ENCODE measurements at regions not wholly inside any gene's neighbourhood (a gene's known extent, or its start where the extent isn't known, plus 50 kb on each side); places are given as distances from the start of the nearest gene placed in this dataset.

DNA sequence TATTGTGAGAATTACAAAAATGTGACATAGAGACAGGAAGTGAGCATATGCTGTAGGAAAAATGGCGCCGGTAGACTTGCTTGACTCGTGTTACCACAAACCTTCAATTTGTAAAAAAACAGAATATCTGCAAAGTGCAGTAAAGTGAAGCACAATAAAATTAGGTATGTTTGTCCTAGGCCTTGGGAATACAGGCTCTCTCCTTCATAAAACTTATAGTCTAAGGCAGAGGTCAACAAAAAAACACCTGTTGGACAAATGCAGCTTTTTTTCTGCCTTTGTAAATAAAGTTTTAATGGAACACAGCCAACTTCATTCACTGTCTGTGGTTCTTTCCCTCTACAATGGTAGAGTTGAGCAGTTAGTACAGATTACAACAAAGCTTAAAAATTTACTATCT, 216.8 kb upstream of the SATB1 start:
- intact Hi-C loops (cut with micrococcal nuclease) = no loop called here
- DNase-seq = no peak
- Mint-ChIP-seq H3K4me1 (ENCODE audit: low read depth) (peaks cover 48% of the 10 kb centered on the region), H3K27ac (no peak overlapping the region), H3K4me3 (no peak overlapping the region), H3K36me3 (ENCODE audit: low read depth) (peaks cover 17% of the 10 kb centered on the region), H3K9me3 (peaks cover 29% of the 10 kb centered on the region), H3K27me3 (no peaks in the 10 kb centered on the region)
- ChIA-PET CTCF (interaction anchor here (1.5 to 1.7 kb wide), 3 partner anchors 83 to 116 kb away, joined by 3 to 5 read pairs (median 5); no protein-coding TSS in a partner anchor), POLR2A (interaction anchor here (1.0 to 1.6 kb wide), 4 partner anchors 8 to 211 kb away, joined by 3 to 6 read pairs (median 4); no protein-coding TSS in a partner anchor)
- ATAC-seq = no peak
- TF ChIP-seq, protein P1, sequence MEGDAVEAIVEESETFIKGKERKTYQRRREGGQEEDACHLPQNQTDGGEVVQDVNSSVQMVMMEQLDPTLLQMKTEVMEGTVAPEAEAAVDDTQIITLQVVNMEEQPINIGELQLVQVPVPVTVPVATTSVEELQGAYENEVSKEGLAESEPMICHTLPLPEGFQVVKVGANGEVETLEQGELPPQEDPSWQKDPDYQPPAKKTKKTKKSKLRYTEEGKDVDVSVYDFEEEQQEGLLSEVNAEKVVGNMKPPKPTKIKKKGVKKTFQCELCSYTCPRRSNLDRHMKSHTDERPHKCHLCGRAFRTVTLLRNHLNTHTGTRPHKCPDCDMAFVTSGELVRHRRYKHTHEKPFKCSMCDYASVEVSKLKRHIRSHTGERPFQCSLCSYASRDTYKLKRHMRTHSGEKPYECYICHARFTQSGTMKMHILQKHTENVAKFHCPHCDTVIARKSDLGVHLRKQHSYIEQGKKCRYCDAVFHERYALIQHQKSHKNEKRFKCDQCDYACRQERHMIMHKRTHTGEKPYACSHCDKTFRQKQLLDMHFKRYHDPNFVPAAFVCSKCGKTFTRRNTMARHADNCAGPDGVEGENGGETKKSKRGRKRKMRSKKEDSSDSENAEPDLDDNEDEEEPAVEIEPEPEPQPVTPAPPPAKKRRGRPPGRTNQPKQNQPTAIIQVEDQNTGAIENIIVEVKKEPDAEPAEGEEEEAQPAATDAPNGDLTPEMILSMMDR (IDR thresholded peaks at IDR 0.05) = no peak

DNA sequence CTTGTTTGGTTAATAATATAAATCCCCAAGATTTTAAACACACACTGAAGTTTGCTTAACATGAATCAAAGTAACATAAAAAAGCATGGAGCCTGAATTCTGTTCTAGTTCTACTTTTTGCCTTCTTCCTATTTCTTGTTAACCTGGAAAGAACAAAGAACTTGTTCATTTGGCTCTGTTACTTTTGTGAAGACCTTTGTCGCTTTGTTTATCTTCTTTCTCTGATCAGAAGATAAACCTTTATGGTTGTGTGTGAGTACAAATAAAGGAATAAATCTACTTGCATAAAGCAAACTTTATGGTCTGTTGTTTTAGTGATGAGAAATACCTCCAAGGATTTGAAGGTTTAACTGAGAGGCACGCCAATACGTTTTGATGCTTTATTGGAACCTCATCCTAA, 210.1 kb upstream of the SATB1 start:
- H3K9me3 Mint-ChIP-seq = peaks cover 8% of the 10 kb centered on the region
- no peaks in the 10 kb centered on the region for H3K4me1 Mint-ChIP-seq (ENCODE audit: low read depth)
- H3K36me3 Mint-ChIP-seq (ENCODE audit: low read depth) = no peaks in the 10 kb centered on the region
- no peak overlapping the region for H3K4me3 Mint-ChIP-seq
- no peaks in the 10 kb centered on the region for H3K27me3 Mint-ChIP-seq
- ATAC-seq (no peak), DNase-seq (no peak)
- TF ChIP-seq, protein P1 (IDR thresholded peaks at IDR 0.05) = no peak
- no peak overlapping the region for H3K27ac Mint-ChIP-seq
- ChIA-PET CTCF (no interaction called here), POLR2A (no interaction called here)
- intact Hi-C loops (cut with micrococcal nuclease) = no loop called here

DNA sequence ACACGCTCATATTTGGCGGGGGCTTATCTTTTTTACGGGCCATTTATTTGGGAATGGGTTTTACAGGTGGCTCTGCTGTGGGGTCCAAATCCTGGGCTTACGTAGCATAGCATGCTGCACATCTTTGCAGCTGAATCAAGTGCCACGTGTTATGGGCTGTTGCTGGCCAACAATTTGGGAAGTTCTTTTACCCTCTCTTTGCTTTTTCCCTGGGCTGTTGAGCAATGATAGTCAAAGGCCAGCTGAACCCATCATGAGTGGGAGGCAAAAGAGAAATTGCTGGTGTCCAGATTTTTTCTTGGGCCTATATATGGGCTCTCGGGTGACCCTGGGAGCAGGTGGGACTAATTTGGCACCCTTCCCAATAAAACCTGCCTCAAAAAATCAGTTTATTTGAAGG, 209.3 kb upstream of the SATB1 start:
- Mint-ChIP-seq H3K9me3 (peaks cover 6% of the 10 kb centered on the region), H3K4me1 (ENCODE audit: low read depth) (no peaks in the 10 kb centered on the region), H3K27ac (no peak overlapping the region), H3K36me3 (ENCODE audit: low read depth) (no peaks in the 10 kb centered on the region), H3K27me3 (no peaks in the 10 kb centered on the region), H3K4me3 (no peak overlapping the region)
- no peak for DNase-seq
- TF ChIP-seq, protein P1 (IDR thresholded peaks at IDR 0.05) = no peak
- CTCF ChIA-PET = interaction anchor here (0.9 kb wide), 1 partner anchor 10 kb away, joined by 3 read pairs; no protein-coding TSS in a partner anchor
- intact Hi-C loops (cut with micrococcal nuclease) = no loop called here
- ATAC-seq = no peak
- POLR2A ChIA-PET = interaction anchor here (1.5 kb wide), 1 partner anchor 75 kb away, joined by 3 read pairs; no protein-coding TSS in a partner anchor

DNA sequence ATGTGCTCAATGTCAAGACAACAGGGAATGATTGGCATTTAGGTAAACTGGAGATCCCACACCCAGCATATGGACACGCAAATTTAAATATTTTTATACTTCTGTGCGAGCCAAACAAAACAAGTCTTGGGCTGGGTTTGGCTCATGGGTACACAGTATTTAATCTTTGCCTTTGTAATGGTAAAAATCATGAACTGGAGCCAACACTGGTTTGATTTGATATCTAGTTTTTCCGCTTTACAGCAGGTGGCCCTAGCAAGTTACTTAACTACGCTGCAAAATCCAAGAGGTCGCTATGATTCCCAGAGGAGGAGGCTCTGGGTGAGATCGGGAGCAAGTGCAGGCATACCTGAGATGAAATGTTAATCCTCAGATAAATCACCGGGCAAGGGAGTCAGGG, 207.9 kb upstream of the SATB1 start:
- Mint-ChIP-seq H3K27me3 (no peaks in the 10 kb centered on the region), H3K4me3 (no peak overlapping the region), H3K36me3 (ENCODE audit: low read depth) (no peaks in the 10 kb centered on the region), H3K9me3 (peaks cover 4% of the 10 kb centered on the region), H3K4me1 (ENCODE audit: low read depth) (no peaks in the 10 kb centered on the region), H3K27ac (no peak overlapping the region)
- intact Hi-C loops (cut with micrococcal nuclease) = no loop called here
- no peak for ATAC-seq
- no peak for DNase-seq
- TF ChIP-seq, protein P1 (IDR thresholded peaks at IDR 0.05) = no peak
- ChIA-PET CTCF (interaction anchor here (1.2 to 1.3 kb wide), 2 partner anchors 13 to 76 kb away, joined by 4 read pairs; no protein-coding TSS in a partner anchor), POLR2A (interaction anchor here (1.5 kb wide), 1 partner anchor 74 kb away, joined by 3 read pairs; no protein-coding TSS in a partner anchor)

DNA sequence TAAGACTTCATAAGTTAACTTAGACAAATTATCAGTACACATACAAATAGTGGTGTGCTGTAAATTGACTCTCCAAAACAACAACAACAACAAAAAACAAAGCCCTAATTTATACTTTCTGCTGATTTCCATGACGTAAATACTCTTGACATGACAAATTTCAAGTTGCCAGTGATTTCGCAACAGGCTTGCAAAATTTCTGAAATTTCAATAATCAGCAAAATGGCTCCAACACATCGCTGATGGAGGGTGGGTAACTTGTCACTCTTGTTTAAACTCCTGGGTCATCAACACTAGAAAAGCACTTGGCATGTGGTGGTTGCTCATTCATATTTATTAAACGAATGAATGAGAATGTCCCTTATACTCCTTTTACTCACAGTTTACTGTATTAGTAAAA, 205.2 kb upstream of the SATB1 start:
- TF ChIP-seq, protein P1 (IDR thresholded peaks at IDR 0.05) = no peak
- Mint-ChIP-seq H3K27me3 (no peaks in the 10 kb centered on the region), H3K4me1 (ENCODE audit: low read depth) (no peaks in the 10 kb centered on the region), H3K27ac (no peak overlapping the region), H3K36me3 (ENCODE audit: low read depth) (no peaks in the 10 kb centered on the region), H3K4me3 (no peak overlapping the region), H3K9me3 (no peaks in the 10 kb centered on the region)
- DNase-seq (no peak), ATAC-seq (no peak)
- intact Hi-C loops (cut with micrococcal nuclease) = no loop called here
- POLR2A ChIA-PET = no interaction called here
- CTCF ChIA-PET = no interaction called here

All from activated CD8-positive, alpha-beta T cell treated with anti-CD3 and anti-CD28 coated beads for 36 hours (primary cell).